HG03460 (cell line): ENCODE measurements at regions not wholly inside any gene's neighbourhood (a gene's known extent, or its start where the extent isn't known, plus 50 kb on each side); places are given as distances from the start of the nearest gene placed in this dataset.
"Not testable (repeated sequence)": the region's sequence is repeated elsewhere in the genome, so short reads cannot be mapped to it uniquely, and the experiment has no call there.

Experiments
- ATAC-seq: cut with Tn5 transposase; IDR thresholded peaks from one replicate; pipeline ENCODE4 v1.9.1; 2021; ENCODE audit not compliant: unreplicated experiment

DNA sequence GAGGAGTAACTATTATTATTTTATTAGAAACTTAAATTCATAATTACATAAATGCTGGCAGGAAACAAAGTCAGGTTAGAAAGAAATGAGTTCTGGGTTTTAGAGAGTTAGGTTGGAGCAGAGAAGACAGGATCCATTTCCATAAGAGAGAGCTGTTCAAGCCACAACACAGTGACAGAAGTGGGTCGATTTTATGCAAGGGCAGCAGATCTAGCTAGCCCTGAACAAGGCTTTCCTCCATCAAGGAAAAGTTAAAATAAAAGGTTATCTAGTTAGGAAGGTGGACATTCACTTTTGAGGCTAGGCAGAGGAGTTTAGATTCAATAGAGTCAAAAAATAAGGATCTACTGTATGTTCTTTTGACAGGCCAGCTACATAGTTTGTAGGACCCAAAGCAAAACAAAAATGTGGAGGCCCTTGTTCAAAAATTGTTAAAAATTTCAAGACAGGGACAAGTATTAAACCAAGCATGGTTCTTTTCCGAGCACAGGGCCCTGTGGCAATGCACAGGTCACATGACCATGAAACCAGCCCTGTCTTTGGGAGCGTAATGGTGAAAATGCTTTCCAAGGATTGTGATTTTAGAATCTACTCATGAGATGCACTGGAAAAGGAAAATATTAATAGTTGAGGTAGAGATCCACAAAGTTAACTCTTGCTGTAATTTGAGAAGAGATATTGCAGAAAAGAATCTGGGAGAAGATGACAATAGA, 91.2 kb upstream of the CREB1 start:
- no peak for ATAC-seq

DNA sequence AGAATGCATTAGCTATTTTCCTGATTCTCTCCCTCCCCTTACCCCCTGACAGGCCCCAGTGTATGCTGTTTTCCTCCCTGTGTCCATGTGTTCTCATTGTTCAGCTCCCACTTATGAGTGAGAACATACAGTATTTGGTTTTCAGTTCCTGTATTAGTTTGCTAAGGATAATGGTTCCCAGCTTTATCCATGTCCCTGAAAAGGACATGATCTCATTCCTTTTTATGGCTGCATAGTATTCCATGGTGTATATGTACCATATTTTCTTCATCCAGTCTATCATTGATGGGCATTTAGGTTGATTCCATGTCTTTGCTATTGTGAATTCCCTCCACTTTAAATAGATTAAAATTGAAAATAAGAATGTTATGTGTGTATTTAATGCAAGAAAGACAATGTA, 89.9 kb upstream of the CREB1 start:
- not testable (repeated sequence) for ATAC-seq

DNA sequence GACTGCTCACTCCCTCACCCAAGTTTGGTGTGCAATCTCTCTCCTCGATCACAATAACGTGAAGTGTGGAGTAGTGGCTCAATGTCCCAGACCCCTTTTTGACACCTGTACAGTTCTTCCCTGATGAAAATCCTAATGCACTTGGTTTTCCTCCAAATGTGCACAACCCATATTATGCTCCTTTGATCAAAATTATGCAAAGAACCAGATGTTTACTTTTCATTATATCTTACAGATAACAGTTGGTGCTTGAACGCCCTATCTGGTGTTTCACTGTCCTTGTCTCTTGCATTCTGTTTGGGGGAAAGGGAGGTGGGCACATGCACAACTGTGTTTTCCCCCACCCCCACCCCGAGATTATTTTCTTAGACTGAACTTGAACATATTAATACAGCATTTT, 85.0 kb upstream of the CREB1 start:
- ATAC-seq: no peak

DNA sequence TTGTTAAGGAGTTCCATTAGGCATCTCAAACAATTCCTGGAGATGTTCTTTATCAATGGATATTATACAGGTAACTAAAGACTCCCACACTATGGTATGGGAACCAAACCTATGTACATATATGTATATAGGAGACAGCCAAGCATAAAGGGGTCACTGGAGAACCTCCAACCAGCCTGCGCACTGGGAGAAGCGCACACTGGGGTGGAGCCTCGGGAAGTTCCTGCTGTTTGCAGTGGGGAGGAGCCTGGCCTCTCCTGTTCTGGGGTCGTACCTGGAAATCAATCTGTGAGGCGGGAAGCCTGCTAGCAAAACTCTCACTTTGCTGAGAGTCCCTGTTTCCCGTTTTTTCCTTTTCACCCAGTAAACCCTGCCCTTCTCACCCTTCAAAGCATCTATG, 83.1 kb upstream of the CREB1 start:
- no peak for ATAC-seq

DNA sequence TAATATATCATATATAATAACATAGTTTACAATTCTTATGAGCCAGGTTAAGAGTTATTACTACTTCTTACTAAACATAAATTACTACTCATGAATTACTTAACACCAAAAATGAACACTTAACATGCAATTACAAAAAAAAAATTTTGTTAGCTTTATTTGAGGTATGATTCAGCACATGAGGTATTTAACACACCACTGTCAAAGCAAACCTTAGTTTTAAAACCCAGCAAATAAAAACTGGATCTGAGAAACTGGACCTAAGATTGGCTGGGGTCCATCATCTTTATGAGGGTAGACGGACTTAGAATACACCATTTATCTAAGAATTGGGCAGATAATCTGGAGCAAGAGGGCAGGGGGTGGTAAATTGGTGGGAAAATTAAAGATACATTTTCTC, 81.8 kb upstream of the CREB1 start:
- ATAC-seq: no peak

DNA sequence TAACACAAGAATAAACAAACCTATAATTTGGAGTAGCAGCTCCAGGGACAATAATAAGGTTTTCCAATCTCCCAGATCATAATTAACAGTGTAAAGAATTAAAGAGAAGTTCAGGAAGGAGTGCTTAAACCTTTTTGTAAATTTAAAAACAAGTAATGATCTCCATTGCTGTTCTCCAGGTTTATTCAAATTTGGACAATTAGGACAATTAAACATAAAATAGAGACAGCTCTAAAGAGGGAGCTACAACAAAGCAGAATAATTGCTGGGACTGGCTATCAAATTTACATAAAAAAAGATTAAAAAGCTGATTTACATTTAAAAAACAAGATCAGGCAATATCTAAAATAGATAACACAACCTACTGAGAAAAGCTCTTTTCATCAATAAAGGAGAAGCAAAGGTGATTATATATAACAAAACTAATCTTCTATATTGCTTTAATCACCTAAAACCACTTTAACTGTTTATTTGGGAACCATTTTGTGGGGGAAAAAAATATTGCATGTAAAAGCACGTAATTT, 80.1 kb upstream of the CREB1 start:
- no peak for ATAC-seq

DNA sequence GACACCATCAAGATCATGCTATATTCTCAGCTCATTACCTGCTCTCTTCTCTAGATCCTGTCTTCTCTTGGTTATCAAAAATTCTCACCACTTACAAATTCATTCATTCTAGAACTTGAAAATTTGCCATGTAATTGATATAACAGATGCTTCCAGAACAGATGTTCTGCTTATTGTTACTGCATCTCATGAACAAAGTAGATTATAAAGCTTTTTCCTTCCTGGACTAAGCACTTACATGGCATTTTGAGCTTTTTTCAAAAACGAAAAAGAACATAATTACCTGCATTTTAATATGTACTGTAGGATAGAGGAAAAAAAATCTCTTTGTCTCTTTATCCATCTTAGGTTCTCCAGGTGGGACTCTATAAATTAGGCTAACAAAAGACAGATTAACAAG, 79.6 kb upstream of the CREB1 start:
- no peak for ATAC-seq

DNA sequence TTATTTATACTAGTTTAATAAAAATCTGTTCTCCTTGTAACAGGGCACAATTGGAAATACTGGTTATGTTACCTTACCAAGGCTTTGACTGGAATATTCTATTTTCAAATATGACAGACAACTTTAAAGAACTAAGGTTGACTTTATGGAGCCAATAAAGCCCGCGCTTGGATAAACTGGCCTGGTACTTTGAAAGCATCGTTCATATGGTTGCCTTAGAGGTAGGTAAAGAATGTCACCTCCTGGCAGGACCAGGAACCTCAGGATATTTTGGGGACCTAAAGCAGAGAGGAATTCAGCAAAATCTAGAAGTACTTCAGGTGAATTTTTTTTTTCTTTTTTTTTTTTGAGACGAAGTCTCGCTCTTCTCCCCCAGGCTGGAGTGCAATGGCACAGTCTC, 71.2 kb upstream of the CREB1 start:
- no peak for ATAC-seq

DNA sequence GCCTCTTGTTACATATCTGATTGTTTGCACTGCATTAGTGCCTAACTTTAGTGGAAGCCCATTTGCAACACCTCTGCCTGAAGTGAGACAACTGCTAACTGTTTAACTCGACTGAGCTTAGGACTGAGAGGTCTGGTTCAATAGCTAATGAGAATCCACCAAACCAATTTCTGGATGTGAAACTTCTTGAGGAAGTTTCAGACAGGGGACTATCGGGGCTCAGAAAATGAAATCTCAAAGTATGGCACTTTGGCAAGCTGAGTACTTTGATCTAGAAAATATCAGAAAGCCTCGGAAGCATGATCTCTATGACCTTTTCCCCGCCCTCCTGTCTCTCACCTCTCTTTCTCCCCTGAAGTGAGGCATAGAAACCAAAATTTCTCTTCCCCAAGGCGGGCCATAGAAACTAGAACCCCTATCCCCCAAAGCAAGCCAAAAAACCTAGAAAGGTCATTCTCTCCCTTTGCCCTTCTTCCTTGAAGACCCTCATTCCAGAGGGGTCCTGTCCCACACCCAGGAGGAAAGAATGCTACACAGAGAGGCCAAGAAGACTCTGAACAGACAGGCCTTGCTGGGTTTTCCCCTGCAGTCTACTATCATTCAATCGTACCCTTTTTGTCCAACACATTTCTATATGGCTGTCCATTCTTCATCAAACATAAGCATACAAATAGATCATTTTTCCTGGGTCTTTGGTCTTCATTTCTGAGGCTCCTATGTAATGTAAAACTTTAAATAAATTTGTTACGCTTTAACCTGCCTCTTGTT, 69.6 kb upstream of the CREB1 start:
- peak; percentile 69 for ATAC-seq

DNA sequence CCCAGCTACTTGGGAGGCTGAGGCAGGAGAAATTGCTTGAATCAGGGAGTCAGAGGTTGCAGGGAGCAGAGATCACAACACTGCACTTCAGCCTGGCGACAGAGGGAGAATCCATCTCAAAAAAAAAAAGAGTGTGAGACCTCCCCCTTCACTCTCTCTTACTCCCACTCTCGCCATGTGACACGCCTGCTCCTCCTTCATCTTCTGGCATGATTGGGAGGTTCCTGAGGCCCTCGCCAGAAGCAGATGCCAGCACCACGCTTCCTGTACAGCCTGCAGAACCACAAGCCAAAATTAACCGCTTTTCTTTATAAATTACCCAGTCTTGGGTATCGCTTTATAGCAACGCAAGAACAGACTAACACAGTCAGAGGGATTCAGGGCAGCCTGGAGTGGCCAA, 66.3 kb upstream of the CREB1 start:
- no peak for ATAC-seq

DNA sequence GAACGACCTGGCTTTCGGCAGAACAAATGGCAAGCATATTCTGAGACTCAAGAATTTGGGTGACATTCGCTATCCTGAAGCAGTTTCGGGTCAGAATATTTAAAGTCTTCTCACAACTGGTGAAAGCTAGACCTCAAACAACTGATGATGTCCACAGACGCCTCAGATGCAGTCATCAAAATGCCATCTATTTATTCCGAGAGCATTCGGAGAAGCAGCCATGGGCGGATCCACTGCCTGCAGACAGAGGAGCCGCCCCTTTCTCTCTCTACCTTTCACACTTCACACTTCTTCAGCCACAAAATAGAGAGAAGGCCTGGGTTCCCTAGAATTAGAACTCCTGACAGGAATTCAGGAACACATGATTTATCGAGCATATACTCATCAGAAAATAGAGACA, 65.8 kb upstream of the CREB1 start:
- ATAC-seq: no peak

DNA sequence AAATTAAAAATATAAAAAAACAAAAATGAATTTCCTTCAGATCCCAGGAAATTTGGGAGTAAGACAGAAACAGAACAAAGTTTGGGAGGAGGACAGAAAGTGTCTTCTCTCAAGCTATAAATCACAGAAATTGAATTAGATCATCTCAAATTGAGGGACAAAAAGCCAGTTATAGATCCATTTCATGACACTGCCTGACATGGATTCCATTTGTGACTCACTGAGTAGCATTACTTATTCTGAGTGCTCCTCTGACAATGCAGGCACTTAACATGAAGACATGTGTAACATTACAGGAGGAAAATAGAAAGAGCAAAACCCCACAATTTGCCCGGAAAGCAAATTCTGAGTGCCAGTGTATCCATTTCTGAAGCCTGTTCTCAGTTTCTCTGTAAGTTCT, 63.9 kb upstream of the CREB1 start:
- no peak for ATAC-seq

DNA sequence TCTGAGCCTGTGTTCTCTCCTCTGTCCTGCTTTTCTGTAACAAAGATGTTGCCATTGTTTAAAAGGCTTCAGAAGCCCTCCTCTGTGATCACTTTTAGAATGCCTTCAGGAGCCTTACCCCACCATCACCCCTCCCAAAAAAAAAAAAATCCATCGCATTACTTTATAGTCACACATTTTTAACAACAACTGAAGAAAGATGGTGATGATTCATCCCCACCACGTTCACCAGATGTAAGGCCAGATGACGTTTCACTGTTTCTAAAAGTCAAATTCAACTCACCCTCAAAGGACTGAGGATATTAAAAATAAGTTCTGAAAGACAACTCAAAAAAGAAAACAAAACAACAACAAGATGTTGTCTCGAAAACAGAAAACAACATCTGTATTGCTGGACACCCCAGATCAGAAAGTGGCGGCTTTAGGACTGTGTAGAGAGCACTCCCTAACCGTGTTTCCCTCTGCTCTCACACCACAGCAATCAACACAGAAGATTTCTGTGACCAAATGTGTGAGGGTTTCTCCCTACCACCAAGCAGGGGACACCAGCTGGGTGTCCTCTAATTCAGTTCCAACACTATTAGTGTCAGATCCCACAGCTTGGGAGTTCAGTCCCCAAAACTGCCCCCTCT, 61.9 kb upstream of the CREB1 start:
- no peak for ATAC-seq

DNA sequence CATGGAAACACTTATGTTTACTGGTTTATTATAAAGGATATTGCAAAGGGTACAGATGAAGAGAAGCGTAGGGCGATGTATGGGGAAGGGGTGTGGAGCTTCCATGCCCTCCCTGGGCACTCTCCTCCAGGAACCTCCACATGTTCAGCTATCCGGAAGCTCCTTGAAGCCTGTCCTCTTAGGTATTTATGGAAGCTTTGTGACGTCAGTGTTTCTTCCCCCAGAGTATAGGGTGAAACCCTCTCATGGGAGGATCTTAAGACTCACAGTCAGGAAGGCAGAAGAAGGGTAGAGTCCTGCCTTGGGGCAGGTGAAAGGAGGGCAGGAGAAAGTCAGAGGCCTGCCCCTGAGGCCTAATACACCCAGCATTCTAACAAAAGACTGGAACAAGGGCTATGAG, 61.3 kb upstream of the CREB1 start:
- ATAC-seq: no peak

DNA sequence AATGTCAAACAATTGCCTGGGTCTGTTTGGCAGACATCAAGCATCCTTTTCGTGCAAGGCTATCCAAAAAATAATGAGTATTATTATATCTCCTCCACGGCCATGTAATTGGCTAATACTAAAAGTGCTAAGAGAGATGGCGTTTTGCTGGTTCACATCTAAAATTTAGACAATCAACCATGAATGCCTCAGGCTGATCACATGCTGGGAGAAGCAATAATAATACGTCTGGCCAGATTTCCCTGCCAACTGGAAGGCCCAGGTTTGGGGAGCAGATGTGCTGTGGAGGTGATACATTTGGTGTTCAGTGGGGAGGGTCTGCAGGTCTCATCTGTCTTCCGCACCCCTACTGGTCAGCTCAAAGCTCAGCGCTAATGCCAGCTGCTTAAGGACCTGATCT, 60.3 kb upstream of the CREB1 start:
- no peak for ATAC-seq

DNA sequence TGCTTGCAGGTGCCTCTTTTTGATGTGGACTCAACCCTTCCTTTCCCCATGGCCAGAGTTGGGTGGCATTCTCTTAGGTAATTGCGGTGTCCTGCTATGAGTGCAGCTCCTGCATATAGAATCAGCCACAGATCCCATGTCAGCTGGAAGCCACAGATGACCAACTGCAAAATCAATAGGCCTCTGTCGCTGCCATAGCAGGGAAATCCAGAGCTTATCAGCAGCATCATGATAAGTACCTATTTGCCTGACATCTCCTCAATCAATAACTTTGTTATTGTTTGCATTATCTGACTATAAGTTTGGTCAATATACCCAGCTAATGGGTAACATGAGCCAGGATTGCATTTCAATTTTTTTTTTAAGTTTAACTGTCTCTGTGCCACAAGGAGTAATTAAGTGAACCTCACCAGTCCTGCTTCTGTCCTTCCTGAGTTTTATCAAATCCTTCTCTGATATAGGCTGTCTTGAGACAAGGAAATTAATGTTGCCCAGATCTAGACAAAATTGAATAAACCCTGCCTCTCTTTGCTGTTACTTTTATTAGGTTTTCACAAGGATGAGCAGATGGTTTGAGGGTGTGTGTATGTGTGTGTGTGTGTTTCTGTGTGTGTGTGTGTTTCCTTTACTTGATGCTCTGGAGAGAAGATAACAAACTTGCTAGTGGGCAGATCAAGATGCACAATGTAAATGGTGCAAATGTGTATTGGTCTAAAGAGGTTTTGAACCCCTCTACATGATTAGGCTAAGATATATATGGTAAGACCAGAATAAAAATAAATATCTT, 59.6 kb upstream of the CREB1 start:
- no peak for ATAC-seq

DNA sequence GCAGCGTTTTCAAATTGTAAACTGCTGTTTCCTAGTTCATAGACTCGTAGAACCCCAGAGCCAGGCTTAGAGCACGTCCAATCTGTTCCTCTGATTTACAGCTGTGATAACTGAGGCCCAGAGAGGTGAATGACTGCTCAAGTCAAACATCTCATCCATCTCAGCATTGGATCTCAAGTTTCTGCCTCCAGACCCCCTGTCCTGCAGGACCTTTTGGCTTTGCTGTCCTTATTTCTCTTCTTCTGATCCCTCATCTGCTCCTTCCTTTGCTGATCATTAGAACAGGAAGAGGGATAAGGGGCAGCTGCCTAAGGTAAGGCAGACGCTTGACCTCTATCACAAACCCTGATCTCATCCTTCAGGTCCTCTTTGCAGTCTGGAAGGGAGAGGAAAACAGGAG, 58.5 kb upstream of the CREB1 start:
- ATAC-seq: no peak

DNA sequence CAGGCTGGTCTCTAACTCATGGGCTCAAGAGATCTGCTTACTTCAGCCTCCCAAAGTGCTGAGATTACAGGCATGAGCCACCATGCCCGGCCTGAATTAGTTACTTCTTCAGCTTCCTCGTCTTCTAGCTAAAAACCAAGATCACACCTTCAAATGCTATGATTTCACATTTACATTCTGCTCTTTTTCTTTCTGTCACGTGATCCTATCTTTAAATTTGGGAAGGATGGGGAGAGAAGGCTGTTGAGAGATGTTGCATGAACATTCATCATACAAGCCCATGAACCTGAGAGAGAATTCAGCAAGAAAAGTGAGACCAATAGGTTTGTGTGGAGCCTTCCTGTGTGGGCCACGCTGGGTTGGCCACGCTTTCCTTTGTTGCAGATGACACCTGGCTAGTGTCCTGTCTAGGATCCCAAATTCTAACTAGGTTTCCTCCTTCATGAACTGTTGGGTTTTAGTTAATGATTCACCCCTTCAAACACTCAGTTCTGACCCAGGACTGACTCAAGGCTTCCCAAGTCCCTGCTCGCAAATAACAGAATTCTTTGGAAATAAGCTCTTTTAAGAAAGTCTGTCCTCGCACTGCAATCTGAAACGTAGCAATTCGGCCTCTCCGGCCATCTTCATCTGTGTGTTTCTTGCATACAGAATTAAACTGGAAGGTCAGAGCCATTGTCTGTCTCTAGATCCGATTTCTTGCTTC, 57.3 kb upstream of the CREB1 start:
- no peak for ATAC-seq

DNA sequence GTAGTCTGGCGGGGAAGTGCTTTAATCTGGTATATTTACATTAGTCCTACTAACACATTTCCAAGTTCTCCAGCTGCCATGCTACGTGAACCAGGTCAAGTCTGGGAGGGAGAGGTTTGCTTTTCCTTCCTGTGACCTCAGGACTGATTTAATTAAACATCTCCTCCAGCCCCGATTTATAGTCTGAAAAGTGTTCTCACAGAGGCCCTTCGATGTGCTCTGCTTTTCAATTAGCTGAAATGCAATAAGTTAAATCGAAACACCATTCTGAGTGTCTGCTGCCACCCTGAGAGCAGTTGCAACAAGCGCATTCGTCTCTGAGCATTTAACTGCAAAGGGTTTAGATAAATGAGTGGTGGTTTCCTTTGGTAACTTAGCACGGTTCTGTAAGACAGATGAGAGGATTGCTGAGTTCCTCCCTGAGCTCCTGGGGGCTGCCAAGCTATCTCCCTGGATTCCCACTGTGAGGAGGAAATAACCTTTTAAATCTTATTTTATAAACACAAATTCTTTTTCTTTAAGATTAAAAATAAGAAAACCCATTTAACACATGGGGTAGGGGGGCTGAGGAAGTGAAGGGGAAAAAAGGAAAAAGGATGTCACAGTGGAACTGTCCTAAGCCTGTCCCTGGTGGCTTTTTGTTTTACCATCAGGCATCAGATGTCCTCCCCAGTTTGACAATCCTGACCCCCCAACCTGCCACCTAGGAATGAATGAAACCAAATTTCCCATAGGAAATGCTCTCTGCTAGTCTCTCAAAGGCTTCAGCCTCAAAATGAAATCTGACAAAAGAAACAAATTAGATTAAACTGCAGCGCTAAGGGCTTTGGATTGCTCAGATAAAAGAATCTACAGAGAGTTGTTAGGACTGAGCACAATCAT, 56.5 kb upstream of the CREB1 start:
- peak; percentile 60 for ATAC-seq

DNA sequence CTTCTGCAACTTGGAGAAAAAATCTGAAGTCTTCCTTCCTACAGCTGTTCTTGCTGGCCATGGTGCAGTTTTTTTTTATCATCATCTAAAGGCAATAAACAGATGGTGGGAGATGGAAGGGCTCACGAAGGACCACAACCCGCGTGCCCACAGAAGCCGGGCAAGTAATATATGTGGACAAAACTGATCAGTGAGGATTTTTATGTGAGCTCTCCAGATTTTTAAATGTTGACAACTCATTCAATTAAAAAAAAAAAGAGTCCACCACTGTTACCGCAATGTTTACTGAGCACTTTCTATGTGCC, 55.9 kb upstream of the CREB1 start:
- ATAC-seq: no peak
